ENCODE measurements at regions not wholly inside any gene's neighbourhood (a gene's known extent, or its start where the extent isn't known, plus 50 kb on each side); places are given as distances from the start of the nearest gene placed in this dataset.
A peak's percentile ranks its signal among the peaks of the same experiment; 100 is the strongest.

GRCh38 chr18:46296656-46297055, 192.5 kb downstream of the HAUS1 start:
- Histone ChIP-seq H4K8ac (ENCODE audit: extremely low read depth, insufficient read depth, low read length) (no peak overlapping the region), H3K79me1 (ENCODE audit: low read depth, low read length) (no peaks in the 10 kb centered on the region), H2AFZ (ENCODE audit: low read length) (no peak overlapping the region), H4K91ac (replicated peaks; ENCODE audit: insufficient read length, low read length) (no peak overlapping the region), H3K36me3 (ENCODE audit: control insufficient read depth in 2 of 4, insufficient read depth in 4 of 4, low read length in 3 of 4) (no peaks in the 10 kb centered on the region), H3K27ac (ENCODE audit: low read depth, low read length) (no peak overlapping the region), H3K4me3 (ENCODE audit: extremely low read depth in 1 of 4, insufficient read depth in 2 of 4, low read depth in 3 of 4, low read length in 4 of 4) (no peak overlapping the region), H3K18ac (ENCODE audit: extremely low read depth, low read length) (no peak overlapping the region), H3K9me3 (ENCODE audit: insufficient read depth in 2 of 2, low read depth in 1 of 2, low read length in 1 of 2) (no peaks in the 10 kb centered on the region), H3K23me2 (ENCODE audit: low read depth, low read length) (no peaks in the 10 kb centered on the region; the same call in 1 of the 2 replicates), H2BK20ac (ENCODE audit: low read length) (no peak overlapping the region), H2BK15ac (ENCODE audit: low read length) (peak overlapping the region; percentile 97; the same call in 1 of the 2 replicates), H3K4ac (replicated peaks; ENCODE audit: insufficient read length, low read depth, low read length) (no peak overlapping the region), H3K4me1 (replicated peaks in 1 of 4; ENCODE audit: control insufficient read depth in 3 of 4, insufficient read depth in 4 of 4, low read length in 3 of 4) (peaks cover 5 to 10% (median 9%) of the 10 kb centered on the region in 4 experiments), H3K9ac (replicated peaks in 1 of 4; ENCODE audit: extremely low read depth in 1 of 4, low read depth in 3 of 4, low read length in 3 of 4) (no peak overlapping the region), H4K20me1 (replicated peaks in 1 of 2; ENCODE audit: control insufficient read depth in 1 of 2, insufficient read depth in 2 of 2, low read length in 2 of 2) (no peaks in the 10 kb centered on the region), H3K4me2 (ENCODE audit: insufficient read depth in 1 of 2, low read depth in 2 of 2, low read length in 2 of 2) (no peak overlapping the region), H3K79me2 (ENCODE audit: control insufficient read depth in 1 of 2, insufficient read depth in 2 of 2, low read length in 2 of 2) (no peaks in the 10 kb centered on the region), H2BK5ac (ENCODE audit: low read depth, low read length) (no peak overlapping the region), H3K14ac (ENCODE audit: insufficient read length) (no peak overlapping the region), H2BK12ac (ENCODE audit: low read depth, low read length) (no peak overlapping the region), H2BK120ac (replicated peaks; ENCODE audit: low read depth, low read length) (no peak overlapping the region), H4K5ac (ENCODE audit: insufficient read length, low read depth, low read length) (no peak overlapping the region), H2AK5ac (ENCODE audit: low read depth, low read length) (no peak overlapping the region), H3K56ac (replicated peaks; ENCODE audit: insufficient read length, low read depth, low read length) (no peak overlapping the region), H3K23ac (ENCODE audit: insufficient read length) (no peak overlapping the region), H3K27me3 (replicated peaks in 1 of 4; ENCODE audit: control insufficient read depth in 3 of 4, extremely low read depth in 1 of 4, insufficient read depth in 3 of 4, low read length in 3 of 4) (no peaks in the 10 kb centered on the region)
- DNase-seq (ENCODE audit: low read depth in 1 of 2, low spot score in 2 of 2) (no peak), FAIRE-seq (no peak)
- WGBS, 2 experiments (ENCODE audit: extremely low coverage in 1 of 2, insufficient coverage in 1 of 2, insufficient read length in 1 of 2, insufficient replicate concordance in 2 of 2, low coverage in 1 of 2, low lambda C conversion rate in 2 of 2, missing lambda C conversion rate in 1 of 2): 86% methylated on average over 4 of the region's 4 CpGs; no CpG with 5 or more reads in 1 of the 2 experiments
- CTCF ChIA-PET (ENCODE audit: partially characterized antibody): interaction anchor here (0.9 to 4.5 kb wide), 2 partner anchors 15 to 93 kb away, joined by 3 to 25 read pairs; no protein-coding TSS in a partner anchor
- POLR2A ChIA-PET (ENCODE audit: partially characterized antibody): interaction anchor here (0.8 kb wide), 1 partner anchor 25 kb away, joined by 3 read pairs; no protein-coding TSS in a partner anchor
- TF ChIP-seq SIN3A (conservative IDR thresholded peaks at IDR 0.05 in 1 of 2, IDR thresholded peaks at IDR 0.05 in 1 of 2; ENCODE audit: low read depth in 1 of 2, low read length in 2 of 2) (no peak), HDAC6 (IDR thresholded peaks at IDR 0.05; ENCODE audit: low read depth, low read length) (no peak), CBX8 (IDR thresholded peaks at IDR 0.05; ENCODE audit: borderline replicate concordance, low read depth, low read length) (no peak), TAF7 (optimal IDR thresholded peaks at IDR 0.05; ENCODE audit: borderline replicate concordance, low read depth, low read length) (no peak), SRF (IDR thresholded peaks at IDR 0.05; ENCODE audit: low read depth, low read length) (no peak), RBBP5 (IDR thresholded peaks at IDR 0.05; ENCODE audit: borderline replicate concordance, low read depth, low read length) (no peak), HDAC2 (IDR thresholded peaks at IDR 0.05; ENCODE audit: borderline replicate concordance in 1 of 2, low read depth in 2 of 2, low read length in 2 of 2) (no peak), SUZ12 (IDR thresholded peaks at IDR 0.05; ENCODE audit: low read length) (no peak), KDM5A (IDR thresholded peaks at IDR 0.05; ENCODE audit: low read length) (no peak), BACH1 (IDR thresholded peaks at IDR 0.05; ENCODE audit: low read length) (no peak), GABPA (IDR thresholded peaks at IDR 0.05; ENCODE audit: borderline replicate concordance, insufficient read depth, low read length) (no peak), SIX5 (IDR thresholded peaks at IDR 0.05; ENCODE audit: low read depth, low read length) (no peak), NANOG (IDR thresholded peaks at IDR 0.05; ENCODE audit: insufficient read depth, low read depth, low read length, poor library complexity, severe bottlenecking) (no peak), TEAD4 (IDR thresholded peaks at IDR 0.05; ENCODE audit: low read depth, low read length) (no peak), SP2 (IDR thresholded peaks at IDR 0.05; ENCODE audit: low read length) (no peak)

Data from H1 (cell line).